ENCODE measurements at regions not wholly inside any gene's neighbourhood (a gene's known extent, or its start where the extent isn't known, plus 50 kb on each side); places are given as distances from the start of the nearest gene placed in this dataset.

DNA sequence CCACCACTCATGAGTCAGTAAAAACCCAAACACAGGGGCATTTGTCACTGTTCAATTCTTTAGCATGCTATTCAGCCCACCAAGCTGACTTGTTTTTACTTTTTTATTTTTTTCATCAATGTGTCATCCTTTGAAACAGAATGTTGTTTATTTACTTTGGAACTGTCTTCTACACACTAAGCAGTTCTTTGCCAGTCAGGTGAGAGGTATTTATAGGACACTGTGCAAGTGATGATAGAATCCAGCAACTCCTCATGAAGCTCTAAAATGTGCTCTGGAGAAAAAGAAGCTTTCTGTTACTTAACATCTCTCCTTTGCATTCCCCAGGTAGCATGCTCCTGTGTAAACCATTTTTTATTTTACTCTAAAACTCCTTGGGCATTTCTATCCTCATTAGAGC is 582.0 kb upstream of the TMPRSS15 start:
- Histone ChIP-seq H3K36me3 (ENCODE audit: control insufficient read depth, insufficient read depth, low read length) (no peaks in the 10 kb centered on the region), H3K9me3 (ENCODE audit: control insufficient read depth, low read length) (no peaks in the 10 kb centered on the region), H3K27me3 (ENCODE audit: control insufficient read depth, insufficient read depth, low read length) (no peaks in the 10 kb centered on the region), H3K27ac (no peak overlapping the region), H3K4me1 (no peaks in the 10 kb centered on the region), H3K79me2 (no peaks in the 10 kb centered on the region), H3K4me2 (ENCODE audit: low read length) (no peak overlapping the region), H3K9ac (no peak overlapping the region), H3K4me3 (ENCODE audit: low read depth, low read length) (no peak overlapping the region), H2AFZ (no peak overlapping the region)
- TF ChIP-seq, protein P1, sequence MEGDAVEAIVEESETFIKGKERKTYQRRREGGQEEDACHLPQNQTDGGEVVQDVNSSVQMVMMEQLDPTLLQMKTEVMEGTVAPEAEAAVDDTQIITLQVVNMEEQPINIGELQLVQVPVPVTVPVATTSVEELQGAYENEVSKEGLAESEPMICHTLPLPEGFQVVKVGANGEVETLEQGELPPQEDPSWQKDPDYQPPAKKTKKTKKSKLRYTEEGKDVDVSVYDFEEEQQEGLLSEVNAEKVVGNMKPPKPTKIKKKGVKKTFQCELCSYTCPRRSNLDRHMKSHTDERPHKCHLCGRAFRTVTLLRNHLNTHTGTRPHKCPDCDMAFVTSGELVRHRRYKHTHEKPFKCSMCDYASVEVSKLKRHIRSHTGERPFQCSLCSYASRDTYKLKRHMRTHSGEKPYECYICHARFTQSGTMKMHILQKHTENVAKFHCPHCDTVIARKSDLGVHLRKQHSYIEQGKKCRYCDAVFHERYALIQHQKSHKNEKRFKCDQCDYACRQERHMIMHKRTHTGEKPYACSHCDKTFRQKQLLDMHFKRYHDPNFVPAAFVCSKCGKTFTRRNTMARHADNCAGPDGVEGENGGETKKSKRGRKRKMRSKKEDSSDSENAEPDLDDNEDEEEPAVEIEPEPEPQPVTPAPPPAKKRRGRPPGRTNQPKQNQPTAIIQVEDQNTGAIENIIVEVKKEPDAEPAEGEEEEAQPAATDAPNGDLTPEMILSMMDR (IDR thresholded peaks at IDR 0.05), result no peak

DNA sequence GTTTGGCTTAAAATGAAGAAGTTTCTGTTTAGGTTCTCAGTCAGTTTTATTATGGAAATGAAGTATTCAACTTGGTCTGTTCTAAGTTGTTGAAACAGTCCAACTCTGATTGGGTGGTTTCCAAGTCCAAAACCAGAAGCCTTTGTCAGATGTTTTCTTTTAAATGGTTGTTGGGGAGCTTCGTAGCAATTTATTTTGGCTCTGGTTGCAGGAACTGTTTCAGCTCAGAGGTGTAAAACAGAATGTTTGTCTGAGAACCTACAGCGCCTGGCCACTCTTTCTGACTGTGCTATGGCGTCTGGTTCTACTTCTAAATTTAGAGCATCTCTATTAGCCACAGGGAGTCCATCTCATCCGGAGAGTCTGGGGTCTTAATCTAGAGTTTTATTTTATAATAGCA is 582.6 kb upstream of the TMPRSS15 start:
- TF ChIP-seq, protein P1 (IDR thresholded peaks at IDR 0.05), result no peak
- H3K27ac ChIP-seq, result no peak overlapping the region

DNA sequence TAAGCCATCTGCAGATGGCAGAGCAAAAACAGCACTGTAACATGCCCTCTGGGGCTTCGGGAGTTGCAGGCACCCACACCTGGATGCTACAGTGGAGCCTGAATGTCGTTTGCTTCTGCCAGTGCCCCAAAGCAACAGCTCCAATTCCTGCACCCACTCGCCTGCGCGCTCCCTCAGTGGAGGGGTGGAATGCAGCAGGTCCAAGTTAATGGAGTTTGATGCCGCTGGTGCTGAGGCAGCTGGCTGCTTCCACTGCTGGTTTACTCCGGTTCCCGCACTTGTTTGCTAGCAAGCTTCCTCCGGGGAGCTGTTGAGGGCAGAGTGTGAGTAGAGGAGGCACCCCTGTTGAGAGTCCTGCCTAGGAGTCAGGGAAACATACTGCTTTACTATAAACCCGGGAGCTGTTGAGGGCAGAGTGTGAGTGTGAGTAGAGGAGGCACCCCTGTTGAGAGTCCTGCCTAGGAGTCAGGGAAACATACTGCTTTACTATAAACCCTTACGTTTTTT is 584.0 kb upstream of the TMPRSS15 start:
- H3K4me1 ChIP-seq, result no peaks in the 10 kb centered on the region
- H3K4me2 ChIP-seq (ENCODE audit: low read length), result no peak overlapping the region
- H3K9ac ChIP-seq, result no peak overlapping the region
- H3K9me3 ChIP-seq (ENCODE audit: control insufficient read depth, low read length), result no peaks in the 10 kb centered on the region
- no peaks in the 10 kb centered on the region for H3K36me3 ChIP-seq (ENCODE audit: control insufficient read depth, insufficient read depth, low read length)
- no peak overlapping the region for H2AFZ ChIP-seq
- H3K79me2 ChIP-seq, result no peaks in the 10 kb centered on the region
- H3K4me3 ChIP-seq (ENCODE audit: low read depth, low read length), result no peak overlapping the region
- no peaks in the 10 kb centered on the region for H3K27me3 ChIP-seq (ENCODE audit: control insufficient read depth, insufficient read depth, low read length)
- TF ChIP-seq, protein P1 (IDR thresholded peaks at IDR 0.05), result no peak
- H3K27ac ChIP-seq, result no peak overlapping the region

More for the DNA sequence above, 582.6 kb upstream of the TMPRSS15 start:
- no peaks in the 10 kb centered on the region for H3K36me3 ChIP-seq (ENCODE audit: control insufficient read depth, insufficient read depth, low read length)
- H2AFZ ChIP-seq, result no peak overlapping the region
- H3K4me3 ChIP-seq (ENCODE audit: low read depth, low read length), result no peak overlapping the region
- no peaks in the 10 kb centered on the region for H3K27me3 ChIP-seq (ENCODE audit: control insufficient read depth, insufficient read depth, low read length)
- no peaks in the 10 kb centered on the region for H3K4me1 ChIP-seq
- H3K9ac ChIP-seq, result no peak overlapping the region
- H3K9me3 ChIP-seq (ENCODE audit: control insufficient read depth, low read length), result no peaks in the 10 kb centered on the region
- no peak overlapping the region for H3K4me2 ChIP-seq (ENCODE audit: low read length)
- H3K79me2 ChIP-seq, result no peaks in the 10 kb centered on the region

DNA sequence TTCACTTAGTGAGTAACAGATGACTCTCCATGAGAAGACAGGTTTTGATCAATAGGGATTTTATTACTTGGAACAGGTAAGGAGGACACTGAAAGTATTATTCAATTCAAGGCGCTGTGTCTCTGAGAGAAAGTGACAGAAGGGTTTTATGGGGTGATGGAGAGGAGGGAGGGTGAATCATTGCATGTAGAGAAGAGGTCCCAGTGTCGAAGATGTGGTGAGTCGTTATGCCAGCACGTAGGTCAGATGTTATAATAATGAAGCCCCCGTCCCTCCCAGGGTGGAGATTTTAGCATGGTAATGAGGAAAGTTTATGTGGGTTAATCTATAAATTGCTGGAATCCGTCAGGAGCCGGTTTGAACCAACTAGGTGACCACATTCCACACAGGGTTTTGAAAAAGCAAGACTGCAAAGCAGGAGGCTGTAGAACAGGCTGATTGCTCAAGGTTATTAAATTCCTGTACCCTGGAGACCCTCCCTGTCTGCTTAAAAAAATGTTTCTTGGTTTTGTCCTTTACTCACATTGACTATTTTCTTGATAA is 586.4 kb upstream of the TMPRSS15 start:
- Histone ChIP-seq H3K4me1 (no peaks in the 10 kb centered on the region), H3K4me3 (ENCODE audit: low read depth, low read length) (no peak overlapping the region), H3K9me3 (ENCODE audit: control insufficient read depth, low read length) (no peaks in the 10 kb centered on the region), H3K36me3 (ENCODE audit: control insufficient read depth, insufficient read depth, low read length) (no peaks in the 10 kb centered on the region), H3K27me3 (ENCODE audit: control insufficient read depth, insufficient read depth, low read length) (no peaks in the 10 kb centered on the region), H3K79me2 (no peaks in the 10 kb centered on the region), H3K4me2 (ENCODE audit: low read length) (no peak overlapping the region), H3K9ac (no peak overlapping the region), H2AFZ (no peak overlapping the region), H3K27ac (no peak overlapping the region)
- TF ChIP-seq, protein P1 (IDR thresholded peaks at IDR 0.05), result no peak

DNA sequence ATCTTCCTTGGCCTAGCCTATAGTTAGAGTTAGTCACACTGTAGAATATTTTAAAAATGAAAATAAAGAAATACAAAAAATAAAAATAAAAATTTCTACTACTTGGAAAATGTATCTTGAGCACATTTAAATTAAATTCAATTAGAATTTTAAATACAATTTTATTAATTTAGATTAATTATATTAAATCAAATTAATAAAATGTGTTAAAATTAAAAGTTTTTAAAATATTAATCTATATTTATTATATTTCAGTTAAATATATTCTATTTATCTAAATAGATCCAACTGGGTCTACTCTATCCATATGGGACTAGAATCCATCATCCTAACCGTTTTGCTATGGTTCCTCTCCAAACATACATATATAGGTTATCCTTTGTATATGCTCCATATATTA is 588.3 kb upstream of the TMPRSS15 start:
- Histone ChIP-seq H3K4me1 (no peaks in the 10 kb centered on the region), H3K79me2 (no peaks in the 10 kb centered on the region), H3K36me3 (ENCODE audit: control insufficient read depth, insufficient read depth, low read length) (no peaks in the 10 kb centered on the region), H3K9me3 (ENCODE audit: control insufficient read depth, low read length) (no peaks in the 10 kb centered on the region), H2AFZ (no peak overlapping the region), H3K4me2 (ENCODE audit: low read length) (no peak overlapping the region), H3K9ac (no peak overlapping the region), H3K4me3 (ENCODE audit: low read depth, low read length) (no peak overlapping the region), H3K27ac (no peak overlapping the region), H3K27me3 (ENCODE audit: control insufficient read depth, insufficient read depth, low read length) (no peaks in the 10 kb centered on the region)
- TF ChIP-seq, protein P1 (IDR thresholded peaks at IDR 0.05), result no peak
